WTC11 (cell line): ENCODE measurements at regions not wholly inside any gene's neighbourhood (a gene's known extent, or its start where the extent isn't known, plus 50 kb on each side); places are given as distances from the start of the nearest gene placed in this dataset.
A peak's percentile ranks its signal among the peaks of the same experiment; 100 is the strongest.

Experiments used
- ATAC-seq: fragments of 200-7000 bp; cut with Tn5 transposase; 2 replicates; pipeline ENCODE4 v1.10.0; 2021; ENCODE audit warnings: mild to moderate bottlenecking, moderate library complexity
- CTCF ChIA-PET: fragments of 300-600 bp; sonication (Branson Sonifier 250); formaldehyde crosslinking; loops from one replicate; lab custom pipeline; 2021; ENCODE audit warnings: antibody characterized with exemption; lab: Charles Lee
- POLR2A ChIA-PET: fragments of 350-600 bp; sonication (Branson Sonifier 250); formaldehyde crosslinking; loops from one replicate; lab custom pipeline; 2021; ENCODE audit warnings: antibody characterized with exemption; lab: Charles Lee
- DNase-seq: peaks from one replicate; pipeline ENCODE4 v3.0.0; 2021; ENCODE audit warnings: low spot score
- H3K27ac Mint-ChIP-seq: 2 replicates; pipeline ENCODE4 v1.8.0; 2021; ENCODE audit warnings: mixed read lengths
- H3K27me3 Mint-ChIP-seq: 2 replicates; pipeline ENCODE4 v1.8.0; 2021; ENCODE audit warnings: low read depth, mild to moderate bottlenecking, moderate library complexity, mixed read lengths
- H3K36me3 Mint-ChIP-seq: 2 replicates; pipeline ENCODE4 v1.8.0; 2021; ENCODE audit warnings: mixed read lengths
- H3K4me1 Mint-ChIP-seq: 2 replicates; pipeline ENCODE4 v1.8.0; 2022; ENCODE audit warnings: mixed read lengths
- H3K4me3 Mint-ChIP-seq: 2 replicates; pipeline ENCODE4 v1.8.0; 2021; ENCODE audit warnings: mild to moderate bottlenecking, moderate library complexity, mixed read lengths
- H3K9me3 Mint-ChIP-seq: 2 replicates; pipeline ENCODE4 v1.8.0; 2021; ENCODE audit warnings: mixed read lengths
- CREM ChIP-seq: sonication (generic); formaldehyde crosslinking; IDR thresholded peaks from 2 replicates; pipeline ENCODE4 v1.8.1; 2022; ENCODE audit warnings: mild to moderate bottlenecking, missing genetic modification reagents, moderate library complexity
- ELF4 ChIP-seq: sonication (generic); formaldehyde crosslinking; IDR thresholded peaks from 2 replicates; pipeline ENCODE4 v1.8.1; 2022; ENCODE audit warnings: low read depth, mild to moderate bottlenecking, moderate library complexity, missing genetic modification reagents
- FOXP1 ChIP-seq: sonication (generic); formaldehyde crosslinking; IDR thresholded peaks from 2 replicates; pipeline ENCODE4 v1.8.0; 2022; ENCODE audit warnings: missing genetic modification reagents, mild to moderate bottlenecking, moderate library complexity, borderline replicate concordance
- HMGXB4 ChIP-seq: sonication (generic); formaldehyde crosslinking; IDR thresholded peaks from 2 replicates; pipeline ENCODE4 v1.8.1; 2023; ENCODE audit warnings: mild to moderate bottlenecking, moderate library complexity, missing genetic modification reagents
- IRF1 ChIP-seq: sonication (generic); formaldehyde crosslinking; IDR thresholded peaks from 2 replicates; pipeline ENCODE4 v1.8.0; 2023; ENCODE audit warnings: missing genetic modification reagents
- MLX ChIP-seq: sonication (generic); formaldehyde crosslinking; IDR thresholded peaks from 2 replicates; pipeline ENCODE4 v1.8.1; 2023; ENCODE audit warnings: mild to moderate bottlenecking, missing genetic modification reagents, moderate library complexity
- SOX15 ChIP-seq: fragments of 250-450 bp; sonication (Bioruptor Pico); IDR thresholded peaks from 2 replicates; pipeline ENCODE4 v1.9.0; 2021; ENCODE audit warnings: mild to moderate bottlenecking
- ZNF317 ChIP-seq: sonication (generic); formaldehyde crosslinking; IDR thresholded peaks from 2 replicates; pipeline ENCODE4 v1.8.1; 2023; ENCODE audit warnings: low read depth, mild to moderate bottlenecking, moderate library complexity, missing genetic modification reagents, borderline replicate concordance
- ZNF532 ChIP-seq: fragments of 250-450 bp; sonication (Bioruptor Pico); IDR thresholded peaks from 2 replicates; pipeline ENCODE4 v1.9.0; 2021; ENCODE audit warnings: mild to moderate bottlenecking, borderline replicate concordance
- TF ChIP-seq, protein P1 (sequence below): sonication (generic); formaldehyde crosslinking; IDR thresholded peaks from 2 replicates; pipeline ENCODE4 v1.8.1; 2022; ENCODE audit warnings: mild to moderate bottlenecking, missing genetic modification reagents, moderate library complexity, borderline replicate concordance
- TF ChIP-seq, protein P2 (sequence below): fragments of 250-450 bp; sonication (Bioruptor Pico); IDR thresholded peaks from 2 replicates; pipeline ENCODE4 v1.9.0; 2021; ENCODE audit warnings: mild to moderate bottlenecking
- TF ChIP-seq, protein P3 (sequence below): sonication (generic); formaldehyde crosslinking; IDR thresholded peaks from 2 replicates; pipeline ENCODE4 v1.8.1; 2022; ENCODE audit warnings: low read depth, missing genetic modification reagents, borderline replicate concordance
- TF ChIP-seq, protein P4 (sequence below): fragments of 200-600 bp; IDR thresholded peaks from 2 replicates; pipeline ENCODE4 v1.8.0; 2022; ENCODE audit warnings: antibody characterized with exemption

DNA sequence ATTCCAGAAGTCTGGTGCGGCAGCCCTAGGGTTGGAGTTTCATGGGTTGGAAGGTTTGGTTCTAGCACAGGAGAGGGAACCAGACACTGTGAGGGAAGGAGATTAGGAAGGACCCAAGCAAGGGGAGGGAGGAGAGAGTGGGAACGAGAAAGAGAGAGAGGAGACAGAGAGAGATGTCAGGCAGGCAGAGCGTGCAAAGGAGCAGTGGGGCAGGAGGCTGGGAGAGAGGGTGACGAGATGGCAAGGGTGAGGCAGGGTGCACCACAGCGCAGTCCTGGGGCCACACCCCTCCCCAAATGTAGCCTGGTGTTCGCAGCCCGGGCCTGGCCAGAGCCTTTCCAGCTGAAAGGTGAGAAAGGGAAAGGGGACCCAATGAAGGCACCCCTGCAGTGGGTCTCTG is 162.9 kb upstream of the TLE3 start:
- no peak overlapping the region for H3K27ac Mint-ChIP-seq
- no peak overlapping the region for H3K4me3 Mint-ChIP-seq
- no peaks in the 10 kb centered on the region for H3K27me3 Mint-ChIP-seq
- no peak for ATAC-seq
- POLR2A ChIA-PET = no interaction called here
- CTCF ChIA-PET = interaction anchor here (1.1 kb wide), 1 partner anchor 245 kb away, joined by 3 read pairs; no protein-coding TSS in a partner anchor
- TF ChIP-seq ZNF532 (CRISPR knock-in tag) (no peak), IRF1 (CRISPR knock-in tag) (no peak), HMGXB4 (CRISPR knock-in tag) (no peak)
- TF ChIP-seq, protein P1, sequence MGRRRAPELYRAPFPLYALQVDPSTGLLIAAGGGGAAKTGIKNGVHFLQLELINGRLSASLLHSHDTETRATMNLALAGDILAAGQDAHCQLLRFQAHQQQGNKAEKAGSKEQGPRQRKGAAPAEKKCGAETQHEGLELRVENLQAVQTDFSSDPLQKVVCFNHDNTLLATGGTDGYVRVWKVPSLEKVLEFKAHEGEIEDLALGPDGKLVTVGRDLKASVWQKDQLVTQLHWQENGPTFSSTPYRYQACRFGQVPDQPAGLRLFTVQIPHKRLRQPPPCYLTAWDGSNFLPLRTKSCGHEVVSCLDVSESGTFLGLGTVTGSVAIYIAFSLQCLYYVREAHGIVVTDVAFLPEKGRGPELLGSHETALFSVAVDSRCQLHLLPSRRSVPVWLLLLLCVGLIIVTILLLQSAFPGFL = no peak
- TF ChIP-seq, protein P2, sequence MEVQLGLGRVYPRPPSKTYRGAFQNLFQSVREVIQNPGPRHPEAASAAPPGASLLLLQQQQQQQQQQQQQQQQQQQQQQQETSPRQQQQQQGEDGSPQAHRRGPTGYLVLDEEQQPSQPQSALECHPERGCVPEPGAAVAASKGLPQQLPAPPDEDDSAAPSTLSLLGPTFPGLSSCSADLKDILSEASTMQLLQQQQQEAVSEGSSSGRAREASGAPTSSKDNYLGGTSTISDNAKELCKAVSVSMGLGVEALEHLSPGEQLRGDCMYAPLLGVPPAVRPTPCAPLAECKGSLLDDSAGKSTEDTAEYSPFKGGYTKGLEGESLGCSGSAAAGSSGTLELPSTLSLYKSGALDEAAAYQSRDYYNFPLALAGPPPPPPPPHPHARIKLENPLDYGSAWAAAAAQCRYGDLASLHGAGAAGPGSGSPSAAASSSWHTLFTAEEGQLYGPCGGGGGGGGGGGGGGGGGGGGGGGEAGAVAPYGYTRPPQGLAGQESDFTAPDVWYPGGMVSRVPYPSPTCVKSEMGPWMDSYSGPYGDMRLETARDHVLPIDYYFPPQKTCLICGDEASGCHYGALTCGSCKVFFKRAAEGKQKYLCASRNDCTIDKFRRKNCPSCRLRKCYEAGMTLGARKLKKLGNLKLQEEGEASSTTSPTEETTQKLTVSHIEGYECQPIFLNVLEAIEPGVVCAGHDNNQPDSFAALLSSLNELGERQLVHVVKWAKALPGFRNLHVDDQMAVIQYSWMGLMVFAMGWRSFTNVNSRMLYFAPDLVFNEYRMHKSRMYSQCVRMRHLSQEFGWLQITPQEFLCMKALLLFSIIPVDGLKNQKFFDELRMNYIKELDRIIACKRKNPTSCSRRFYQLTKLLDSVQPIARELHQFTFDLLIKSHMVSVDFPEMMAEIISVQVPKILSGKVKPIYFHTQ = no peak
- no peak for DNase-seq
- H3K4me1 Mint-ChIP-seq = peaks cover 14% of the 10 kb centered on the region
- no peaks in the 10 kb centered on the region for H3K36me3 Mint-ChIP-seq
- no peaks in the 10 kb centered on the region for H3K9me3 Mint-ChIP-seq

DNA sequence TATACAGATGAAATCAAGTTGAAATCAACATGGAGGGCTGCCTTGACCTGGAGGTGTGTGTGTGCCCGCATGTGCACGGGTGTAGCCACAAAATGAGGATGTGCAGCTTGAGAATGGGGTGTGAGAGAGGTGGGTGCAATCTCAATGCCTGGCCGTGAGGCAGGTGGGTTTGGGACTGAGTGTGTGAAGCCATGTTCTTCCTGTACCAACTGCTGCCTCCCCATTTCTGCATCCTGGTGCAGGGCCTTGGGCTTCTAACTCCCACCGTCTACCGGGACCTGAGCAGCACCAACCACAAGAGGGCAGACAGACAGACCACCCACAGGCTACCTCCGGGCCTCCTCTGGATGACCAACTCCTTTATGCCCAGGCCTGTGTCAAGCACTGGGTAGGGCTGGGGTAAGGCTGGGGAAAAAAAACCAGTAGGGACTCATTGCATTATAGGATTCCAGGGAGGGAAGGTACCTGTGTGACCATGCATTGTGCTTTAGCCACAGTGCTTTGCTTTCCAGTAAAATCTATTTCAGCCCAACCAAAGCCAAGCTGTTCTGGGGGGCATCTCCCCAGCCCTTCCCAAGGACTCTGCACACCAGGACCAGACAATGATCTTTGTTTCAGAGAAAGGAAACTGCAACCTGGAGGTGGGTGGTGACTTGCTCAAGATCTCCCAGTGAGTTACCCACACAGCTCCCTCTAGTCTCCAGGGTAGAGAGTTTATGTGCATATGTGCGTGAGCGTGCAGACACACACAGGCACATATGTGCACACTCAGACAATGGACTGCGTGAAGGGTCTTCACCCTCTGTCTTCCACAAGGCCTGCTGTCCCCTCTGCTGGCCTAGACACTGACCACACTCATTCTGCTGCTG is 162.2 kb upstream of the TLE3 start:
- Mint-ChIP-seq H3K27ac (no peak overlapping the region; the same call in 1 of the 2 replicates), H3K4me3 (no peak overlapping the region), H3K4me1 (peaks cover 18% of the 10 kb centered on the region), H3K9me3 (no peaks in the 10 kb centered on the region)
- DNase-seq = peak; percentile 45
- POLR2A ChIA-PET = no interaction called here
- no peak for TF ChIP-seq MLX (CRISPR knock-in tag)
- no peak for TF ChIP-seq CREM (CRISPR knock-in tag)
- TF ChIP-seq, protein P3, sequence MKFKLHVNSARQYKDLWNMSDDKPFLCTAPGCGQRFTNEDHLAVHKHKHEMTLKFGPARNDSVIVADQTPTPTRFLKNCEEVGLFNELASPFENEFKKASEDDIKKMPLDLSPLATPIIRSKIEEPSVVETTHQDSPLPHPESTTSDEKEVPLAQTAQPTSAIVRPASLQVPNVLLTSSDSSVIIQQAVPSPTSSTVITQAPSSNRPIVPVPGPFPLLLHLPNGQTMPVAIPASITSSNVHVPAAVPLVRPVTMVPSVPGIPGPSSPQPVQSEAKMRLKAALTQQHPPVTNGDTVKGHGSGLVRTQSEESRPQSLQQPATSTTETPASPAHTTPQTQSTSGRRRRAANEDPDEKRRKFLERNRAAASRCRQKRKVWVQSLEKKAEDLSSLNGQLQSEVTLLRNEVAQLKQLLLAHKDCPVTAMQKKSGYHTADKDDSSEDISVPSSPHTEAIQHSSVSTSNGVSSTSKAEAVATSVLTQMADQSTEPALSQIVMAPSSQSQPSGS = no peak
- TF ChIP-seq ZNF317 (CRISPR knock-in tag) = no peak
- TF ChIP-seq FOXP1 = no peak
- no peak for TF ChIP-seq SOX15 (CRISPR knock-in tag)
- TF ChIP-seq ELF4 (CRISPR knock-in tag) = no peak
- TF ChIP-seq, protein P4, sequence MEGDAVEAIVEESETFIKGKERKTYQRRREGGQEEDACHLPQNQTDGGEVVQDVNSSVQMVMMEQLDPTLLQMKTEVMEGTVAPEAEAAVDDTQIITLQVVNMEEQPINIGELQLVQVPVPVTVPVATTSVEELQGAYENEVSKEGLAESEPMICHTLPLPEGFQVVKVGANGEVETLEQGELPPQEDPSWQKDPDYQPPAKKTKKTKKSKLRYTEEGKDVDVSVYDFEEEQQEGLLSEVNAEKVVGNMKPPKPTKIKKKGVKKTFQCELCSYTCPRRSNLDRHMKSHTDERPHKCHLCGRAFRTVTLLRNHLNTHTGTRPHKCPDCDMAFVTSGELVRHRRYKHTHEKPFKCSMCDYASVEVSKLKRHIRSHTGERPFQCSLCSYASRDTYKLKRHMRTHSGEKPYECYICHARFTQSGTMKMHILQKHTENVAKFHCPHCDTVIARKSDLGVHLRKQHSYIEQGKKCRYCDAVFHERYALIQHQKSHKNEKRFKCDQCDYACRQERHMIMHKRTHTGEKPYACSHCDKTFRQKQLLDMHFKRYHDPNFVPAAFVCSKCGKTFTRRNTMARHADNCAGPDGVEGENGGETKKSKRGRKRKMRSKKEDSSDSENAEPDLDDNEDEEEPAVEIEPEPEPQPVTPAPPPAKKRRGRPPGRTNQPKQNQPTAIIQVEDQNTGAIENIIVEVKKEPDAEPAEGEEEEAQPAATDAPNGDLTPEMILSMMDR = no peak
- TF ChIP-seq, all 79 proteins: peak for 0
- CTCF ChIA-PET = interaction anchor here (1.1 kb wide), 2 partner anchors 104 to 245 kb away, joined by 3 read pairs; no protein-coding TSS in a partner anchor
- no peaks in the 10 kb centered on the region for H3K36me3 Mint-ChIP-seq
- peak; percentile 78 for ATAC-seq
- H3K27me3 Mint-ChIP-seq = no peaks in the 10 kb centered on the region
